ENCODE measurements at regions not wholly inside any gene's neighbourhood (a gene's known extent, or its start where the extent isn't known, plus 50 kb on each side); places are given as distances from the start of the nearest gene placed in this dataset.

DNA sequence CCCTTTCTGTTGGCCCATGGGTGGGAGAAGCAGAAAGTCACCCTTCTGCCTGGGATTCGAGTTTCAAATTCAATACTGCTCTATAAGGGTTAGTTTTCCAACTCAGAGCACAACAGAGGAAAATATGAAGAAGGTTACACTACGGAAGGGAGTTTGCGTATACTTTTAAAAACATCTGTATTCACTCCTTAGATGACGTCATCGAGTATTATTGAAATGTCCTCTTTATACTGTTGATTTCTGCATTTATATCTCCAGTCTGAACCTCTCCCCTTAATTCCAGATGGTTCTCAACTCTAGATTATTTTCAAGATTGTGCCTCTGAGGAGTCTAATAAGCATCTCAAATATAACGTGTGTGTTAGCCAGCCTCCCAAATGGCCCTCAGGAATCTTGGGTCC is 249.1 kb downstream of the MAP2K4 start:
- TF ChIP-seq EZH2 (IDR thresholded peaks at IDR 0.05) (no peak), CTCF (IDR thresholded peaks at IDR 0.05) (no peak), EZH2phosphoT487 (IDR thresholded peaks at IDR 0.05) (no peak)

Data from neural progenitor cell (in vitro differentiated cells).